Superior temporal gyrus (tissue), 1 donor: ENCODE measurements at regions not wholly inside any gene's neighbourhood (a gene's known extent, or its start where the extent isn't known, plus 50 kb on each side); places are given as distances from the start of the nearest gene placed in this dataset.

Experiments used
- DNase-seq: peaks from one replicate; pipeline ENCODE4 v3.0.0-alpha.2; 2016; ENCODE audit errors: extremely low spot score

- no peak for DNase-seq
These were observed 53.4 kb upstream of the STK17B start for GRCh38 chr2:196224756-196225155.

- DNase-seq: no peak
These were observed 53.8 kb upstream of the STK17B start for GRCh38 chr2:196225213-196225612.

GRCh38 chr2:196226058-196226706, 54.8 kb upstream of the STK17B start:
- DNase-seq: no peak

GRCh38 chr2:196226707-196227065, 55.3 kb upstream of the STK17B start:
- no peak for DNase-seq

GRCh38 chr2:196229013-196229412, 57.6 kb upstream of the STK17B start:
- no peak for DNase-seq

GRCh38 chr2:196230061-196230854, 58.9 kb upstream of the STK17B start:
- no peak for DNase-seq

GRCh38 chr2:196233021-196233804, 61.8 kb upstream of the STK17B start:
- peak; percentile 45 for DNase-seq

GRCh38 chr2:196233805-196234475, 62.6 kb upstream of the STK17B start:
- no peak for DNase-seq

GRCh38 chr2:196234672-196235071, 63.3 kb upstream of the STK17B start:
- no peak for DNase-seq

- no peak for DNase-seq
These were observed 67.5 kb upstream of the STK17B start for GRCh38 chr2:196238836-196239380.

GRCh38 chr2:196239622-196240587, 68.5 kb upstream of the STK17B start:
- no peak for DNase-seq

GRCh38 chr2:196241175-196241574, 69.8 kb upstream of the STK17B start:
- DNase-seq: no peak

GRCh38 chr2:196242131-196242620, 70.8 kb upstream of the STK17B start:
- DNase-seq: no peak

- no peak for DNase-seq
These were observed 73.1 kb upstream of the STK17B start for GRCh38 chr2:196244516-196244915.

GRCh38 chr2:196244966-196245365, 73.6 kb upstream of the STK17B start:
- no peak for DNase-seq

- no peak for DNase-seq
These were observed 74.2 kb upstream of the STK17B start for GRCh38 chr2:196245378-196246140.

- no peak for DNase-seq
These were observed 76.0 kb upstream of the STK17B start for GRCh38 chr2:196247114-196247975.

- DNase-seq: no peak
These were observed 76.5 kb upstream of the STK17B start for GRCh38 chr2:196247976-196248280.
